Psoas muscle (tissue), 7 donors: ENCODE measurements at regions not wholly inside any gene's neighbourhood (a gene's known extent, or its start where the extent isn't known, plus 50 kb on each side); places are given as distances from the start of the nearest gene placed in this dataset.
A peak's percentile ranks its signal among the peaks of the same experiment; 100 is the strongest.

Experiments used
- ATAC-seq, 4 donors: fragments of 200-7000 bp; cut with Tn5 transposase; one replicate each; pipeline ENCODE4 v1.9.1; 2020; ENCODE audit warnings: moderate library complexity in 3 of 4, mild to moderate bottlenecking in 2 of 4
- DNase-seq, 2 donors: peaks; one replicate each; pipeline ENCODE4 v3.0.0-alpha.2; 2020
- H3K27ac ChIP-seq: fragments of 200-600 bp; one replicate; pipeline ENCODE4 v1.8.0; 2022
- H3K27me3 ChIP-seq, 3 donors: fragments of 200-600 bp in 1 of 3; one replicate each; pipeline versions ENCODE4 v1.6.1 to v1.8.0; 2013 to 2022; ENCODE audit warnings: low read length in 2 of 3, mild to moderate bottlenecking in 2 of 3, moderate library complexity in 1 of 3; ENCODE audit not compliant: insufficient read depth in 3 of 3
- H3K36me3 ChIP-seq, 2 donors: fragments of 200-600 bp in 1 of 2; one replicate each; pipeline versions ENCODE4 v1.6.1 to v1.8.0; 2013 to 2022; ENCODE audit warnings: low read depth in 1 of 2, mild to moderate bottlenecking in 1 of 2, moderate library complexity in 1 of 2; ENCODE audit not compliant: insufficient read depth in 1 of 2
- H3K4me1 ChIP-seq: fragments of 200-600 bp; one replicate; pipeline ENCODE4 v1.8.0; 2022
- H3K4me3 ChIP-seq: fragments of 200-600 bp; one replicate; pipeline ENCODE4 v1.8.0; 2022; ENCODE audit warnings: mild to moderate bottlenecking
- H3K9me3 ChIP-seq: fragments of 200-600 bp; one replicate; pipeline ENCODE4 v1.8.0; 2022
- WGBS, 3 donors: extraction: QIAGEN DNeasy Blood & Tissue Kit; methylation state at CpG; one replicate each; pipeline versions ENCODE4 v1.1.6 to v1.1.7; 2013; 5-methylcytosine and 5-hydroxymethylcytosine counted together
- intact Hi-C, 2 donors: fragments of 100-400 bp; cut with DNase I; formaldehyde crosslinking; loops; one replicate each; pipeline versions ENCODE4 v1.11.0 to v1.14.2; 2022
- TF ChIP-seq, protein P1 (sequence below): fragments of 200-600 bp; IDR thresholded peaks from one replicate; pipeline ENCODE4 v1.8.0; 2022; ENCODE audit warnings: antibody characterized with exemption
- donor health status: healthy with polysubstance abuse.
- donor health status: DM: no; HTN: no; CAD: no; lungs with moderate emphysema.
- donor health status: Bipolar disorder and iron deficiency.
- donor health status: healthy.
- donor health status: DM: yes; HTN: yes; CAD: no.
- donor health status: DM: no; HTN: no; CAD: no.
- donor health status: DM: yes; HTN: yes; CAD: no.

DNA sequence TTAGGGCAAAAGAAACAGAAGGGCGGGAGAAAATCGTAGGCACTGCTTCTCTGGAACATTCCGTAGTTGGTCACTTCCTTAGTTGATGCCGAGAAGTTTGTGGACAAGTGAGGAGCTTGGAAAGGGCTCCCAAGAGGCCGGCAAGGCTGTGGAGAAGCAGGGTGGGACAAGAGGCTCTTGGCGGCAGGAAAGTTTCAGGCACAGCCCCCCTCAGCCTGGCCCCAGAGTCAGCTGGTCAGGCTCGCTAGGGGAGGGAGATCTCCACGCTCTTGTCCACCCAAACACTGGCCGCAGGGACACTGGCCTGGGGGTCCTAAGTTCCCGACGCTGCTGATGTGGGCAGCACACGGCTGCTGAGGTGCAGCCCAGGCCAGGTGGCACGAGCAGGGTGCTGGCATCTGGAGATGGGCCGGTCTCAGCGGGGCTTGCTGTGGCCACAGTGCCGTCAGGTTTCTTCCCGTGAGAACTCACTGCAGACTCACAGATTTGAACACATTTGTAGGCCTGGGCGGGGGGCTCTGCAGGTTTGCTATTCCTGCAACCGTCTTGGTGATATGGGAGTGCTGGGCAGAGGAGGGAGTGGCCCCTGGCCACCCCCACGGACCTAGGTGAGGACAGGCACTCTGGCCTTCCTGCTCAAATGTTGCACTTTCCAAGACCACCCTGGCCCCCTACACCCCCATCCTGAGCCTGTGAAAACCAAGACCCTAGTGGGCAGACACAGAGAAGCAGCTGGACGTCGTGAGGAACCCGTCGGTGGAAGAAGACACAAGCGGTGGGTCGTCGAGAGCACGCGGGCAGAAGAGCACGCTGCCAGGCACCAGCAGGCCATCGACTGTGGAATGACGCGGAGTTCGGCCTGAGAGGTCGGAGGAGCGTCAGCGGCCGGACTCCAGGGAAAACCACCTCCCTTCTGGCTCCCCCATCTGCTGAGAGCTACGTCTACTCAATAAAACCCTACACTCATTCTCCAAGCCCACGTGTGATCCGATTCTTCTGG is 160.1 kb downstream of the ERMARD start:
- no peaks in the 10 kb centered on the region for H3K36me3 ChIP-seq
- no peaks in the 10 kb centered on the region for H3K27me3 ChIP-seq
- H3K9me3 ChIP-seq, result no peaks in the 10 kb centered on the region
- ATAC-seq (no peak), DNase-seq (no peak)
- 88 to 90% (median 90%) methylated on average over 38 to 41 of the region's 41 CpGs for WGBS, 3 donors
- no peaks in the 10 kb centered on the region for H3K4me1 ChIP-seq
- intact Hi-C loops, result no loop called here
- no peak overlapping the region for H3K27ac ChIP-seq
- TF ChIP-seq, protein P1, sequence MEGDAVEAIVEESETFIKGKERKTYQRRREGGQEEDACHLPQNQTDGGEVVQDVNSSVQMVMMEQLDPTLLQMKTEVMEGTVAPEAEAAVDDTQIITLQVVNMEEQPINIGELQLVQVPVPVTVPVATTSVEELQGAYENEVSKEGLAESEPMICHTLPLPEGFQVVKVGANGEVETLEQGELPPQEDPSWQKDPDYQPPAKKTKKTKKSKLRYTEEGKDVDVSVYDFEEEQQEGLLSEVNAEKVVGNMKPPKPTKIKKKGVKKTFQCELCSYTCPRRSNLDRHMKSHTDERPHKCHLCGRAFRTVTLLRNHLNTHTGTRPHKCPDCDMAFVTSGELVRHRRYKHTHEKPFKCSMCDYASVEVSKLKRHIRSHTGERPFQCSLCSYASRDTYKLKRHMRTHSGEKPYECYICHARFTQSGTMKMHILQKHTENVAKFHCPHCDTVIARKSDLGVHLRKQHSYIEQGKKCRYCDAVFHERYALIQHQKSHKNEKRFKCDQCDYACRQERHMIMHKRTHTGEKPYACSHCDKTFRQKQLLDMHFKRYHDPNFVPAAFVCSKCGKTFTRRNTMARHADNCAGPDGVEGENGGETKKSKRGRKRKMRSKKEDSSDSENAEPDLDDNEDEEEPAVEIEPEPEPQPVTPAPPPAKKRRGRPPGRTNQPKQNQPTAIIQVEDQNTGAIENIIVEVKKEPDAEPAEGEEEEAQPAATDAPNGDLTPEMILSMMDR, result no peak
- H3K4me3 ChIP-seq, result no peak overlapping the region

DNA sequence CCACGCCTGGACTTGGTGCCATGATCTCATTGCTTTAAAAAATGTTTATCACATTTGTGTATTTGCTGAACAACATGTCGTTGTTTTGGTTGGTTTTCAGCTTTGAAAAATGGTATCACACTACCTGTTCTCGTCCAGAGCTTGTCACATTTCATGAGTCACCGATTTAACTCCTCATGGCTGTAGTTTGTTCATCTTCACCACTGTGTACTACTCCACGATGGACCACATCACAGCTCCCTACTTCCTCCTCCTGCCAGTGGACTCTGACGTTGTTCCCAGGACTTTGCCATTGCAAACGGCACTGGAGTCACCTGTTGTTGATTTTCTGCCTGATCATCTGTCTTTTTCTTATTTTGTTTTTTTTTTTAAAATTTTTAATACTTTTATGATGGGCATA is 157.7 kb downstream of the ERMARD start:
- Histone ChIP-seq H3K27ac (no peak overlapping the region), H3K27me3 (no peaks in the 10 kb centered on the region), H3K4me1 (no peaks in the 10 kb centered on the region), H3K36me3 (no peaks in the 10 kb centered on the region), H3K4me3 (no peak overlapping the region), H3K9me3 (no peaks in the 10 kb centered on the region)
- intact Hi-C loops, result no loop called here
- ATAC-seq (no peak), DNase-seq (no peak)
- 66 to 75% (median 71%) methylated on average over 7 of the region's 7 CpGs for WGBS, 3 donors
- TF ChIP-seq, protein P1, result no peak

DNA sequence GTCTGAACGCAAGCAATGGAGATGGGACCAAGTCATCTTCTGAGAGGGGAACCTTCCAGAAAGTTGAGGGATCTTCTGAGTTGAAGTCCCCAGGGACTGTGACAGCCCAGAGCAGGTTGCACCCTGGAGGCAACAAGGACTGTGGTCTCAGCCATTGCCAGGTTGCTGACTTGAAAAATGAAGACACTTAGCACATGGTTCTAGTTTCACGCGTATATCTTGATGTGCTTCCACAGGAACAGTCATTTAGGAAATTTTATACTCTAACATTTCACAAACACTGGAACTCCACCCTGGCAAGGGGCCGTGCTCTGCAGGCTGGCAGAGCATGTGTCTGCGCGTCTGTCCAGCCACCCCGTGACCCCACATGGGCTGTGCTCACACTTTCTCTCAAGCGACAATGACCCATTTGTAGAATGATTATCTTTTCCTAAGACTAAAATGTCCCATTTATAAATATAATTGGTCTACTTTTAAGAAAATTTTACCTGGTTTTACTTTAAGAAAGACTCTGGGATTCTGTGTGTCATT is 157.0 kb downstream of the ERMARD start:
- WGBS, 3 donors, result 47 to 61% (median 54%) methylated on average over 8 of the region's 8 CpGs
- no peaks in the 10 kb centered on the region for H3K4me1 ChIP-seq
- no peaks in the 10 kb centered on the region for H3K27me3 ChIP-seq
- ATAC-seq (peak in 2 of 4 donors; percentile 55 to 82), DNase-seq (no peak)
- no peak overlapping the region for H3K27ac ChIP-seq
- no peaks in the 10 kb centered on the region for H3K36me3 ChIP-seq
- intact Hi-C loops, result no loop called here
- TF ChIP-seq, protein P1, result no peak
- no peaks in the 10 kb centered on the region for H3K9me3 ChIP-seq
- no peak overlapping the region for H3K4me3 ChIP-seq

DNA sequence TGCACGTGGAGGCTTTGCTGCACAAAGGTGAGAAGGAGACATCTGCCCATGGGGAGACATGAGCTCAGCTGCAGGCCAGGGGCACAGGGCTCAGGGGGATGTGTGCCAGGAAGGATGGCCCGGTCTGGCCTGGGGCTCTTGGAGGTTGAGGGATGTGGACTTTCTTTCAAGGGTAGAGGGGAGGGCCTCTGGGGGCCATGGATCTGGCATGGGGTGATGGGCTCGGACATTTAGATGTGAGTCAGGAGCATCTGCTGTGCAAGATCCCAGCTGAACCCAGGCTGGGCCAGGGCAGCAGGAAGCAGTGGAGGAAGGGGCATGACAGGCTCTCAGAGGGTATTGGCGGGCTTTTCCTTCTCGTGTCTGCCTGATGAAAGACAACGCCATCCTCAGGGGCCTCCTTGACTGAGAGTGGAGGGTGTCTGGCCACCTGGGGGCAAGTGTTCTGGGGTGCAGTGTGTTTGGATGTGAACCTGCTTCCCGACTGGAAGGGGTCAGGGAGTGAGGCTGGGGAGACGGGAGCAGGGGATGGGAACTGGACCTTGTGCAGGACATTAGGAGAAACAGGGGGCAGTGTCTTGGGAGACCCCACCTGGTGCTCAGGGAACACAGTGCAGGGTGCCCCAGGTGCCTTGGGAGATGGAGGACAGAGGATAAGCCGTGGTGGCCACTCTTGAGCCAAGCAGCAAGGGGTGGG is 156.1 kb downstream of the ERMARD start:
- DNase-seq, result no peak
- H3K27ac ChIP-seq, result no peak overlapping the region
- intact Hi-C loops, result no loop called here
- TF ChIP-seq, protein P1, result no peak
- H3K9me3 ChIP-seq, result no peaks in the 10 kb centered on the region
- H3K27me3 ChIP-seq, result no peaks in the 10 kb centered on the region
- no peaks in the 10 kb centered on the region for H3K36me3 ChIP-seq
- 69 to 81% (median 77%) methylated on average over 7 to 9 of the region's 9 CpGs for WGBS, 3 donors
- no peak for ATAC-seq
- H3K4me1 ChIP-seq, result no peaks in the 10 kb centered on the region
- H3K4me3 ChIP-seq, result no peak overlapping the region
